OCI-LY7 (cell line): ENCODE measurements at regions not wholly inside any gene's neighbourhood (a gene's known extent, or its start where the extent isn't known, plus 50 kb on each side); places are given as distances from the start of the nearest gene placed in this dataset.

Experiments used
- BruUV-seq: library from RNA; stranded (reverse); fragments of 400-500 nt; replicated peaks from 2 replicates; lab custom pipeline; 2021; lab: Mats Ljungman, UMichigan
- CTCF ChIA-PET: fragments of 300-600 bp; sonication (Branson Sonifier 250); formaldehyde crosslinking; loops from one replicate; lab custom pipeline; 2022; ENCODE audit warnings: antibody characterized with exemption; ENCODE audit not compliant: unreplicated experiment; lab: Charles Lee
- POLR2A ChIA-PET: fragments of 300-600 bp; sonication (Branson Sonifier 250); formaldehyde crosslinking; loops from one replicate; lab custom pipeline; 2022; ENCODE audit warnings: antibody characterized with exemption; lab: Charles Lee
- DNase-seq: peaks from one replicate; pipeline ENCODE4 v3.0.0-alpha.2; 2015; ENCODE audit warnings: low spot score
- H2AFZ ChIP-seq: fragments of 200-600 bp; sonication (generic), shearing (Covaris generic); 2 replicates; pipeline ENCODE4 v1.6.1; 2014; ENCODE audit warnings: mild to moderate bottlenecking, antibody characterized with exemption, low read length, moderate library complexity
- H3K27ac ChIP-seq: fragments of 200-600 bp; sonication (generic); 2 replicates; pipeline ENCODE4 v1.5.1; 2014; ENCODE audit warnings: mixed run types, low read depth, mild to moderate bottlenecking, moderate library complexity, low read length, inconsistent platforms; ENCODE audit not compliant: poor library complexity, severe bottlenecking
- H3K36me3 ChIP-seq: fragments of 200-600 bp; sonication (generic); 2 replicates; pipeline ENCODE4 v1.6.1; 2014; ENCODE audit warnings: mild to moderate bottlenecking, antibody characterized with exemption, low read length, moderate library complexity, mixed read lengths; ENCODE audit not compliant: insufficient read depth
- H3K4me1 ChIP-seq: fragments of 200-600 bp; sonication (generic); 2 replicates; pipeline ENCODE4 v1.5.1; 2014; ENCODE audit warnings: mild to moderate bottlenecking, low read length; ENCODE audit not compliant: insufficient read depth, poor library complexity, severe bottlenecking
- H3K4me2 ChIP-seq: fragments of 200-600 bp; sonication (generic); 2 replicates; pipeline ENCODE4 v1.6.1; 2014; ENCODE audit warnings: mild to moderate bottlenecking, low read length
- H3K4me3 ChIP-seq: fragments of 200-600 bp; sonication (generic); 2 replicates; pipeline ENCODE4 v1.5.1; 2014; ENCODE audit warnings: mild to moderate bottlenecking, low read depth, low read length; ENCODE audit not compliant: poor library complexity, severe bottlenecking
- H3K79me2 ChIP-seq: fragments of 200-600 bp; sonication (generic); 2 replicates; pipeline ENCODE4 v1.6.1; 2016; ENCODE audit warnings: low read depth, mild to moderate bottlenecking, low read length, moderate library complexity, mixed read lengths; ENCODE audit not compliant: insufficient read depth
- H3K9me2 ChIP-seq: fragments of 200-600 bp; sonication (generic); 2 replicates; pipeline ENCODE4 v1.6.1; 2016; ENCODE audit warnings: mild to moderate bottlenecking, low read length, mixed read lengths; ENCODE audit not compliant: insufficient read depth
- H3K9me3 ChIP-seq: fragments of 200-600 bp; sonication (generic); 2 replicates; pipeline ENCODE4 v1.6.1; 2014; ENCODE audit warnings: mild to moderate bottlenecking, mixed run types, low read length, mixed read lengths
- H4K20me1 ChIP-seq: fragments of 200-600 bp; sonication (generic); 2 replicates; pipeline ENCODE4 v1.6.1; 2014; ENCODE audit warnings: mild to moderate bottlenecking, antibody characterized with exemption, low read length, moderate library complexity, mixed read lengths; ENCODE audit not compliant: insufficient read depth
- EZH2phosphoT487 ChIP-seq: fragments of 200-600 bp; sonication (generic); IDR thresholded peaks from 2 replicates; pipeline ENCODE4 v1.6.1; 2018; ENCODE audit warnings: low read depth, borderline replicate concordance, mild to moderate bottlenecking, mixed run types, antibody characterized with exemption, low read length, moderate library complexity, mixed read lengths
- intact Hi-C: fragments of 100-400 bp; cut with micrococcal nuclease; formaldehyde crosslinking; loops from one replicate; pipeline ENCODE4 v1.10.0; 2022; ENCODE audit not compliant: unreplicated experiment
- TF ChIP-seq, protein P1 (sequence below): fragments of 200-600 bp; sonication (generic); conservative IDR thresholded peaks from 2 replicates; pipeline ENCODE4 v1.5.1; 2014; ENCODE audit warnings: mild to moderate bottlenecking, antibody characterized with exemption, low read length, moderate library complexity, mixed read lengths

DNA sequence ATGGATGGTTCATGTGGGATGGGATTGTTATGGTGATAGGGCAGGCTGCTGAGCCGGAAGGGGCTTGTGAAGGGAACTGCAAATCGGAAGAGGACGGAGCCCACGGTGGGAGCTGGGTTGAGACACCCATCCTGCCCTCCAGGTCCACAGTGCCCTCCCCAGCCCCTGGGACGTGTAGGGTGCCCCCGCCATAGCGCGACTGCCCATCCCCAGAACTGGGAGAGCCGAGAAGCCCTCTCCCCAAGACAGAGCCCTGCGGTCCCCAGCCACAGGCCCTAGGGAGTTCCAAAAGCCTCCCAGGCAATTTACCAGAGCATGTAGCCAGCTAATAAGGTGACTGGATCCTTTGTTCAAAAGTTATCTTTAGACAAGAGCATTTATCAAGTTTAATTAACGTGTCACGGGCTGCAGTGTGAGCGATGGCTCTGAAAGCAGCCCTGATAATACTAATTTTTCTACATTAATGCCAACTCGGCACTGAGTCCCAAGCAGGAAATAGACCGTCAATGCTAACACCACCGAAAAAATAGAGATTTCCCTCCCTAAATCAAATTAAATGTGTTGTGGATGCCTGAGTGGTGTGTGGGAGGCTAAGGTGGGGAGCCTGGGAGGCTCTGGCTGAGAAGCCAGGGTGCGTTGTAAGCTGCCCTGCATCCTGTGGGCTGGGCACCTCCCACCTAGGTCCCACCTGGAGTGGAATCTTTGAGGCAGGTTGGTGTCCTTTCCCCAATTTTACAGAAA is 76.8 kb upstream of the RTL6 start:
- no peak overlapping the region for H3K4me2 ChIP-seq
- no peak for DNase-seq
- BruUV-seq, result no TSS peak

DNA sequence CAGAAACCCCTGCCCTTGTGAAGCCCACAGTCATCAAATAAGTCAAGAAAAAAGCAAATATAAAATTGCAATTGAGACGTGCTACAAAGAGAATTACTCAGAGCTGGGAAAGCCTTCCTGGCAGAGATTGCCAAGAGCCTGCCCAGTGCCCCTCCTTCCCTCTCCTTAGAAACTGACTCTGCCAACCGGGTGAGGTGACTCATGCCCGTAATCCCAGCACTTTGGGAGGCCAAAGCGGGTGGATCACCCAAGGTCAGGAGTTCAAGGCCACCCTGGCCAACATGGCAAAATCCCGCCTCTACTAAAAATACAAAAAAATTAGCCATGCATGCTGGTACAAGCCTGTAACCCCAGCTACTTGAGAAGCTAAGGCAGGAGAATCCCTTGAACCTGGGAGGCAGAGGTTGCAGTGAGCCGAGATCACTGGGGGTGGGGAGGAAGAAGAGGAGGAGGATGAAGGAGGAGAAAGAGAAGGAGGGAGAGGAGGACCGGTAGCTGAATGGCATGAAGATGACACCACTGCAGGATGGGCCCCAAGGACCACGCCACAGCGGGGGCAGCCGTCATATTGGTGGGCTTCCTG is 76.1 kb upstream of the RTL6 start:
- BruUV-seq, result no TSS peak
- H3K9me2 ChIP-seq, result no peaks in the 10 kb centered on the region
- H3K4me2 ChIP-seq, result no peak overlapping the region
- no peaks in the 10 kb centered on the region for H3K36me3 ChIP-seq
- POLR2A ChIA-PET, result no interaction called here
- no peaks in the 10 kb centered on the region for H4K20me1 ChIP-seq
- H2AFZ ChIP-seq, result no peak overlapping the region
- DNase-seq, result no peak
- no peaks in the 10 kb centered on the region for H3K9me3 ChIP-seq
- no peaks in the 10 kb centered on the region for H3K4me1 ChIP-seq
- CTCF ChIA-PET, result no interaction called here
- intact Hi-C loops, result no loop called here
- no peak overlapping the region for H3K27ac ChIP-seq
- TF ChIP-seq, protein P1, sequence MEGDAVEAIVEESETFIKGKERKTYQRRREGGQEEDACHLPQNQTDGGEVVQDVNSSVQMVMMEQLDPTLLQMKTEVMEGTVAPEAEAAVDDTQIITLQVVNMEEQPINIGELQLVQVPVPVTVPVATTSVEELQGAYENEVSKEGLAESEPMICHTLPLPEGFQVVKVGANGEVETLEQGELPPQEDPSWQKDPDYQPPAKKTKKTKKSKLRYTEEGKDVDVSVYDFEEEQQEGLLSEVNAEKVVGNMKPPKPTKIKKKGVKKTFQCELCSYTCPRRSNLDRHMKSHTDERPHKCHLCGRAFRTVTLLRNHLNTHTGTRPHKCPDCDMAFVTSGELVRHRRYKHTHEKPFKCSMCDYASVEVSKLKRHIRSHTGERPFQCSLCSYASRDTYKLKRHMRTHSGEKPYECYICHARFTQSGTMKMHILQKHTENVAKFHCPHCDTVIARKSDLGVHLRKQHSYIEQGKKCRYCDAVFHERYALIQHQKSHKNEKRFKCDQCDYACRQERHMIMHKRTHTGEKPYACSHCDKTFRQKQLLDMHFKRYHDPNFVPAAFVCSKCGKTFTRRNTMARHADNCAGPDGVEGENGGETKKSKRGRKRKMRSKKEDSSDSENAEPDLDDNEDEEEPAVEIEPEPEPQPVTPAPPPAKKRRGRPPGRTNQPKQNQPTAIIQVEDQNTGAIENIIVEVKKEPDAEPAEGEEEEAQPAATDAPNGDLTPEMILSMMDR, result no peak
- TF ChIP-seq EZH2phosphoT487, result no peak
- no peak overlapping the region for H3K4me3 ChIP-seq
- no peaks in the 10 kb centered on the region for H3K79me2 ChIP-seq

More for the DNA sequence above, 76.8 kb upstream of the RTL6 start:
- Histone ChIP-seq H3K36me3 (no peaks in the 10 kb centered on the region), H4K20me1 (no peaks in the 10 kb centered on the region), H3K9me2 (no peaks in the 10 kb centered on the region), H2AFZ (no peak overlapping the region), H3K4me1 (no peaks in the 10 kb centered on the region), H3K27ac (no peak overlapping the region), H3K9me3 (no peaks in the 10 kb centered on the region), H3K79me2 (no peaks in the 10 kb centered on the region), H3K4me3 (no peak overlapping the region)
- CTCF ChIA-PET, result no interaction called here
- POLR2A ChIA-PET, result no interaction called here
- intact Hi-C loops, result no loop called here
- TF ChIP-seq, protein P1, result no peak
- TF ChIP-seq EZH2phosphoT487, result no peak

DNA sequence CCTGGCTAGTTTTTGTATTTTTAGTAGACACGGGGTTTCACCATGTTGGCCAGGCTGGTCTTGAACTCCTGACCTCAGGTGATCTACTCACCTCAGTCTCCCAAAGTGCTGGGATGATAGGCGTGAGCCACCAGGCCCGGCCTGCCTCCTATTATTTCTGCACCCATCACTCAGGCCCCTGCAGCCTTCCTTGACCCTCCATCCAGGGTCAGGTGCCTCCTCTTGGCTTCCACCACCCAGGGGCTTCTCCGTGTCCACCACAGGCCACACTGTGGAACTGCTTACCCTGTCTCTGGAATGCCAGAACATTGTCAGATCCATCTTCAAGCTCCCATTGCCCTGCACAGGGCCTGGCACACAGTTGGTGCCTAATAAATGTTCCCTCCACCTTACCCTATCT is 75.4 kb upstream of the RTL6 start:
- CTCF ChIA-PET, result no interaction called here
- POLR2A ChIA-PET, result no interaction called here
- no TSS peak for BruUV-seq

More for the DNA sequence above, 75.4 kb upstream of the RTL6 start:
- Histone ChIP-seq H3K4me3 (no peak overlapping the region), H4K20me1 (no peaks in the 10 kb centered on the region), H3K4me2 (no peak overlapping the region), H3K4me1 (no peaks in the 10 kb centered on the region), H2AFZ (no peak overlapping the region), H3K9me2 (no peaks in the 10 kb centered on the region), H3K27ac (no peak overlapping the region), H3K36me3 (no peaks in the 10 kb centered on the region), H3K9me3 (no peaks in the 10 kb centered on the region), H3K79me2 (no peaks in the 10 kb centered on the region)
- no peak for DNase-seq
- intact Hi-C loops, result no loop called here
- TF ChIP-seq, protein P1, result no peak
- TF ChIP-seq EZH2phosphoT487, result no peak
